ENCODE measurements at regions not wholly inside any gene's neighbourhood (a gene's known extent, or its start where the extent isn't known, plus 50 kb on each side); places are given as distances from the start of the nearest gene placed in this dataset.

- ChIA-PET CTCF (interaction anchor here (4.7 kb wide), 1 partner anchor 24 kb away, joined by 14 read pairs; no protein-coding TSS in a partner anchor), POLR2A (interaction anchor here (1.0 kb wide), 1 partner anchor 14 kb away, joined by 3 read pairs; no protein-coding TSS in a partner anchor), RAD21 (ENCODE audit: low non-redundant PET in 1 of 2, low total read pairs in 2 of 2, uncharacterized antibody in 2 of 2, unreplicated experiment in 2 of 2) (interaction anchor here in 1 of 2 experiments (0.6 kb wide), 1 partner anchor 570 kb away, joined by 4 read pairs; no protein-coding TSS in a partner anchor)
- no TSS peak for BruUV-seq (replicated peaks)
- Histone ChIP-seq H3K27ac (ENCODE audit: low read depth, low read length) (peak overlapping the region; percentile 90), H4K20me1 (ENCODE audit: insufficient read depth) (no peaks in the 10 kb centered on the region), H3K9me2 (ENCODE audit: insufficient read depth) (no peaks in the 10 kb centered on the region), H3K9ac (ENCODE audit: low read length) (no peak overlapping the region), H3K4me3 (replicated peaks in 1 of 2; ENCODE audit: low read depth in 1 of 2, low read length in 2 of 2) (no peak overlapping the region), H3K4me1 (ENCODE audit: control insufficient read depth in 1 of 2, insufficient read depth in 2 of 2, low read length in 2 of 2) (peaks cover 29 to 42% of the 10 kb centered on the region in 2 experiments), H3K4me2 (ENCODE audit: low read length) (peak overlapping the region; percentile 84), H3K9me3 (ENCODE audit: control insufficient read depth in 1 of 2, insufficient read depth in 1 of 2, low read depth in 1 of 2, low read length in 2 of 2) (no peaks in the 10 kb centered on the region), H3K79me2 (ENCODE audit: insufficient read depth, low read length) (no peaks in the 10 kb centered on the region), H3K27me3 (ENCODE audit: insufficient read depth, low read length) (no peaks in the 10 kb centered on the region), H2AFZ (ENCODE audit: low read depth, low read length, poor library complexity, severe bottlenecking) (peak overlapping the region; percentile 36), H3K36me3 (ENCODE audit: control insufficient read depth in 1 of 2, insufficient read depth in 2 of 2, low read length in 2 of 2) (no peaks in the 10 kb centered on the region)
- TF ChIP-seq ATF3 (IDR thresholded peaks at IDR 0.05) (no peak), ZFX (IDR thresholded peaks at IDR 0.05) (no peak), SP1 (IDR thresholded peaks at IDR 0.05; ENCODE audit: low read depth) (0 out of 2 replicates have a peak, but pooled peaks have one; percentile 22)
- DNase-seq (ENCODE audit: low read depth, low spot score) = peak; percentile 6
- intact Hi-C loops (cut with micrococcal nuclease) = loop anchor here (2.0 kb wide), 1 partner anchor 348 kb away; the partner anchor contains the start of gene NCAM1
- ATAC-seq = 0 out of 2 replicates have a peak, but pooled peaks have one; percentile 21
These were observed 348.9 kb upstream of the NCAM1 start for GRCh38 chr11:112612250-112612849.

GRCh38 chr11:112613051-112613972 is 347.9 kb upstream of the NCAM1 start:
- ChIA-PET RAD21 (ENCODE audit: low non-redundant PET in 1 of 2, low total read pairs in 2 of 2, uncharacterized antibody in 2 of 2, unreplicated experiment in 2 of 2) (interaction anchor here in 1 of 2 experiments (0.6 kb wide), 1 partner anchor 571 kb away, joined by 4 read pairs; no protein-coding TSS in a partner anchor), POLR2A (interaction anchor here (1.0 kb wide), 1 partner anchor 13 kb away, joined by 3 read pairs; no protein-coding TSS in a partner anchor), CTCF (interaction anchor here (1.5 to 4.7 kb wide), 2 partner anchors 25 to 182 kb away, joined by 4 to 14 read pairs; no protein-coding TSS in a partner anchor)
- peak overlapping the region; percentile 17 to 47; a peak in 3 of 4 replicates for H3K4me3 ChIP-seq (replicated peaks in 1 of 2; ENCODE audit: low read depth in 1 of 2, low read length in 2 of 2)
- peak overlapping the region; percentile 48 for H3K9ac ChIP-seq (ENCODE audit: low read length)
- DNase-seq (ENCODE audit: low read depth, low spot score) = peak; percentile 62
- H3K4me2 ChIP-seq (ENCODE audit: low read length) = peak overlapping the region; percentile 84
- no peaks in the 10 kb centered on the region for H3K9me3 ChIP-seq (ENCODE audit: control insufficient read depth in 1 of 2, insufficient read depth in 1 of 2, low read depth in 1 of 2, low read length in 2 of 2)
- H3K4me1 ChIP-seq (ENCODE audit: control insufficient read depth in 1 of 2, insufficient read depth in 2 of 2, low read length in 2 of 2) = peaks cover 29 to 42% of the 10 kb centered on the region in 2 experiments
- no TSS peak for BruUV-seq (replicated peaks)
- no peaks in the 10 kb centered on the region for H3K79me2 ChIP-seq (ENCODE audit: insufficient read depth, low read length)
- intact Hi-C loops (cut with micrococcal nuclease) = loop anchor here (2.0 kb wide), 1 partner anchor 347 kb away; the partner anchor contains the start of gene NCAM1
- H4K20me1 ChIP-seq (ENCODE audit: insufficient read depth) = no peaks in the 10 kb centered on the region
- peak overlapping the region; percentile 91 for H2AFZ ChIP-seq (ENCODE audit: low read depth, low read length, poor library complexity, severe bottlenecking)
- H3K27me3 ChIP-seq (ENCODE audit: insufficient read depth, low read length) = no peaks in the 10 kb centered on the region
- ATAC-seq = peak; percentile 88
- H3K36me3 ChIP-seq (ENCODE audit: control insufficient read depth in 1 of 2, insufficient read depth in 2 of 2, low read length in 2 of 2) = no peaks in the 10 kb centered on the region
- H3K27ac ChIP-seq (ENCODE audit: low read depth, low read length) = peak overlapping the region; percentile 90
- no peaks in the 10 kb centered on the region for H3K9me2 ChIP-seq (ENCODE audit: insufficient read depth)
- TF ChIP-seq JUND (IDR thresholded peaks at IDR 0.05) = peak; percentile 82
- peak; percentile 67 for TF ChIP-seq FOSL1 (IDR thresholded peaks at IDR 0.05; ENCODE audit: low read depth)
- no peak for TF ChIP-seq REST (IDR thresholded peaks at IDR 0.05; ENCODE audit: low read depth)
- peak; percentile 67 for TF ChIP-seq POLR2AphosphoS5 (IDR thresholded peaks at IDR 0.05; ENCODE audit: low read depth, low read length)
- TF ChIP-seq ZBTB33 (IDR thresholded peaks at IDR 0.05; ENCODE audit: extremely low read depth, insufficient replicate concordance, low read length) = no peak
- TF ChIP-seq EGR1 (IDR thresholded peaks at IDR 0.05; ENCODE audit: low read depth) = peak; percentile 91
- TF ChIP-seq CBX3 (IDR thresholded peaks at IDR 0.05; ENCODE audit: low read depth) = peak; percentile 77
- peak; percentile 65 for TF ChIP-seq ELF1 (IDR thresholded peaks at IDR 0.05; ENCODE audit: borderline replicate concordance, low read depth)

Measured in HCT116 (cell line).